Osteocyte (in vitro differentiated cells): ENCODE measurements at regions not wholly inside any gene's neighbourhood (a gene's known extent, or its start where the extent isn't known, plus 50 kb on each side); places are given as distances from the start of the nearest gene placed in this dataset.

Experiments used
- DNase-seq: peaks from one replicate; pipeline ENCODE4 v3.0.0; 2021; ENCODE audit warnings: mixed read lengths; ENCODE audit not compliant: unreplicated experiment; ENCODE audit errors: extremely low spot score
- H3K27ac Mint-ChIP-seq: one replicate; pipeline ENCODE4 v1.8.0; 2021; ENCODE audit warnings: mild to moderate bottlenecking, mixed read lengths; ENCODE audit not compliant: unreplicated experiment
- H3K27me3 Mint-ChIP-seq: one replicate; pipeline ENCODE4 v1.8.0; 2021; ENCODE audit warnings: mixed read lengths; ENCODE audit not compliant: unreplicated experiment
- H3K36me3 Mint-ChIP-seq: one replicate; pipeline ENCODE4 v1.8.0; 2021; ENCODE audit warnings: mixed read lengths; ENCODE audit not compliant: unreplicated experiment
- H3K4me1 Mint-ChIP-seq: one replicate; pipeline ENCODE4 v1.8.0; 2021; ENCODE audit warnings: mixed read lengths; ENCODE audit not compliant: unreplicated experiment
- H3K4me3 Mint-ChIP-seq: one replicate; pipeline ENCODE4 v1.8.0; 2021; ENCODE audit warnings: mild to moderate bottlenecking, moderate library complexity, mixed read lengths; ENCODE audit not compliant: unreplicated experiment
- H3K9me3 Mint-ChIP-seq: one replicate; pipeline ENCODE4 v1.8.0; 2021; ENCODE audit warnings: mixed read lengths; ENCODE audit not compliant: unreplicated experiment
- TF ChIP-seq, protein P1 (sequence below): fragments of 200-600 bp; sonication (generic); IDR thresholded peaks from 2 replicates; pipeline ENCODE4 v1.5.0; 2021; ENCODE audit warnings: antibody characterized with exemption, mild to moderate bottlenecking, moderate library complexity

DNA sequence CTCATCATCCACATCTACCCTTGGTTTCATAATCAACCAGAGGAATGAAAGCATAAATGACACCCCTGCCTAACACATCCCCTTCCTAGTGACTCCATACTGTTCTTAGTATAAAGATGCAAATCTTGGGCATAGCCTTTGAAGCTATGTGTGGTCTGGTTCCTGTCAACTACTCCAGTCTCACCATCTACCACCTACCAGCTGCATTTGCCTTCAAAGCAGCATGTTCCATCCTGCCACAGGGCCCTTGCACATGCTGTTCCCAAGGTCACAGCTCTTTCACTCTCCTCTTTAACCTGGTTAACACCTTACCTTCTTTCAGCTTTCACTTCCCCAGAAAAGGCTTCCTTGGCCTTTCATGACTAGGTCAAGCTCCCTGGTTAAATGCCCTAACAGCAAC, 62.3 kb upstream of the ARHGEF3 start:
- no peak for DNase-seq
- Mint-ChIP-seq H3K4me1 (peaks cover 5% of the 10 kb centered on the region), H3K9me3 (no peaks in the 10 kb centered on the region), H3K27me3 (peaks cover 8% of the 10 kb centered on the region), H3K36me3 (no peaks in the 10 kb centered on the region), H3K27ac (no peak overlapping the region), H3K4me3 (no peak overlapping the region)
- TF ChIP-seq, protein P1, sequence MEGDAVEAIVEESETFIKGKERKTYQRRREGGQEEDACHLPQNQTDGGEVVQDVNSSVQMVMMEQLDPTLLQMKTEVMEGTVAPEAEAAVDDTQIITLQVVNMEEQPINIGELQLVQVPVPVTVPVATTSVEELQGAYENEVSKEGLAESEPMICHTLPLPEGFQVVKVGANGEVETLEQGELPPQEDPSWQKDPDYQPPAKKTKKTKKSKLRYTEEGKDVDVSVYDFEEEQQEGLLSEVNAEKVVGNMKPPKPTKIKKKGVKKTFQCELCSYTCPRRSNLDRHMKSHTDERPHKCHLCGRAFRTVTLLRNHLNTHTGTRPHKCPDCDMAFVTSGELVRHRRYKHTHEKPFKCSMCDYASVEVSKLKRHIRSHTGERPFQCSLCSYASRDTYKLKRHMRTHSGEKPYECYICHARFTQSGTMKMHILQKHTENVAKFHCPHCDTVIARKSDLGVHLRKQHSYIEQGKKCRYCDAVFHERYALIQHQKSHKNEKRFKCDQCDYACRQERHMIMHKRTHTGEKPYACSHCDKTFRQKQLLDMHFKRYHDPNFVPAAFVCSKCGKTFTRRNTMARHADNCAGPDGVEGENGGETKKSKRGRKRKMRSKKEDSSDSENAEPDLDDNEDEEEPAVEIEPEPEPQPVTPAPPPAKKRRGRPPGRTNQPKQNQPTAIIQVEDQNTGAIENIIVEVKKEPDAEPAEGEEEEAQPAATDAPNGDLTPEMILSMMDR = no peak

DNA sequence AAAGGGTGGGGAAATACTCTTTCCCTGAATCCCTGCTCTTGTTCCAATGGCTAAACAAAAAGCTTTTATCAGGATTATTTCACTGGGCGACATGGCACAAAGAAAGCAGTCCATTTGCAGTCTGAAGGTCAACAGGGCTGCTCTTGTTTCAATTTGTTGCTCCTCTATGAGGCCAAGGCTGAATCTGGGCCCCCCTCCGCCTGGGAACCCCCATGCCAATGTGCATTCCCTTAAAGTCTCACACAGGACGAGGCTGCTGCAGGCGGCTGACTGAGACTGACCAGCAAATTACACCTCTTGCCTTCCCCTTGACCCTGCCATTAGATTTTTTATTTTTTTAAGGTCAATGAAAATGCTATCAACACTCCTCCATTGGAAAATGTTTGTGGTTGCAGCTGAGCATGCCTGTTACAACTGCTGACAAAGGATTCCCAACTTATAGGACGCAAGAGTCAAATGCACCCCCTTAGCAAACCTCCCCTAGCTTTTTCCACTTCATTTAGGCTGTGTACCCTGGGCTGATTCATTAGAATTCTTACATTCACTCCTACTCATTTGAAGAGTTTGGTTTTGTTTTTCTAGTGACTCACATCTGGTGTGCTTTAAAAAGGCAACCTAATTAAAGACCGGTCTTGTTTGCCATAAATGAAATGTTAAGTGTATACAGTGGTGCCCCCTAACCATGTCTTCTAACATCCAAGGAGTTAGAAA, 60.8 kb upstream of the ARHGEF3 start:
- no peak overlapping the region for H3K27ac Mint-ChIP-seq
- H3K4me3 Mint-ChIP-seq = no peak overlapping the region
- no peak for DNase-seq
- H3K9me3 Mint-ChIP-seq = no peaks in the 10 kb centered on the region
- TF ChIP-seq, protein P1 = no peak
- H3K27me3 Mint-ChIP-seq = peaks cover 3% of the 10 kb centered on the region
- no peaks in the 10 kb centered on the region for H3K36me3 Mint-ChIP-seq
- H3K4me1 Mint-ChIP-seq = peaks cover 5% of the 10 kb centered on the region

DNA sequence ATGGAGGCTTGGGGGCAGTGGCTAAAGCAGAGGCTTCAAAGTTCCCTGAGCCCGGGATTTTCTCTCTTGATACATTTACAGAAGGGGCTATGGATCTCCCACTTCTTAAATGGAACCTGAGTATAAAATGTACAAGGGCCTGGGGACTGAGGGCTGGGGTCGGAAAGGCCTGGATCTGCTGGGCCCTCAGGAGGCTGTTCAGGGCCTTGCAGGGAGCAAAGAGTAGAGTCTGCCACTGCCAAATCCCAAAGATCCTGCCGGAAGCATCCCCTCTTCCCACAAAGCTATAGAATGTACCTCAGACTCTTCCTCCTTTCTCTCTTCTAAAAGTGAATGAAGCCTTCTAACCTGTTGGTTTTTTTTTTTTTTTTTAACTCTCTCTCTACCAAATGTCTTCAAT, 59.8 kb upstream of the ARHGEF3 start:
- H3K9me3 Mint-ChIP-seq = no peaks in the 10 kb centered on the region
- peaks cover 5% of the 10 kb centered on the region for H3K4me1 Mint-ChIP-seq
- no peak overlapping the region for H3K27ac Mint-ChIP-seq
- DNase-seq = no peak
- H3K36me3 Mint-ChIP-seq = no peaks in the 10 kb centered on the region
- H3K4me3 Mint-ChIP-seq = no peak overlapping the region
- peaks cover 3% of the 10 kb centered on the region for H3K27me3 Mint-ChIP-seq
- TF ChIP-seq, protein P1 = no peak

DNA sequence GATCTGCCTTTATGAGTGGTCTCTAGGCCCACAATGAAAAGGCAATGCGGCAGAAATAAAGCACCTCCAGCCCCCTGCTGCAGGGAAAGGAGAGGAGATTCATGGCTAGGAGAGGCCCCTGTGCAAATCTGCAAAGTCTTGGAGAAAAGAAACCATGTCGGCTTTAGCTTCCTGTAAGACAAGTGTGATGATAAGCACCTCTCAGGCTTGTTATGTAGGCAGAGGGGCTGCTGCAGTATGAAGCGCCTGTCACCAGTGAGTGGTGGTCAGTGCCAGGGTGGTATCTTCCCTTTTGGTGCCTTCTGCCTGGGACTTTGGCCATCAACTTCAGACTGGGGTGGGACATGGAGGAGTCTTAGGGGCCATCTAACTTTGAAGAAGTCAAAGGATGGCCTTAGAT, 59.2 kb upstream of the ARHGEF3 start:
- Mint-ChIP-seq H3K9me3 (no peaks in the 10 kb centered on the region), H3K27ac (no peak overlapping the region), H3K27me3 (peaks cover 3% of the 10 kb centered on the region), H3K4me3 (no peak overlapping the region), H3K4me1 (peaks cover 5% of the 10 kb centered on the region), H3K36me3 (no peaks in the 10 kb centered on the region)
- TF ChIP-seq, protein P1 = no peak
- no peak for DNase-seq

DNA sequence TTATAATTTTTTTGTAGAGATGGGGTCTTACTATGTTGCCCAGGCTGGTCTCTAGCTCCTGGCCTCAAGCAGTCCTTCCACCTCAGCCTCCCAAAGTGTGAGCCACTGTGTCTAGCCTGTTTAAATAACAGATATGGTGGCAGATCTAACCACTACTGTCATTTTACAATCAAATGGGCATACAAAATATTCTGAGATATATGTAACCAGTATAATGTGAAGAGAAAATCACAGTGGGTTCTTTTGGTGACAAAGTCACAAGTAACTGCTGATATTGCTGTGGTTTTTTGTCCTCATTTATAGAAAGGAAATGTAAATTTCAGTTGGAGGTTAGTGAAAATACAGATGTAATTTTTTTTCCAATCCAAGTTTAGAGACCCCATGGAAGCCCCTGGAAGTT, 58.6 kb upstream of the ARHGEF3 start:
- no peak overlapping the region for H3K4me3 Mint-ChIP-seq
- H3K36me3 Mint-ChIP-seq = no peaks in the 10 kb centered on the region
- TF ChIP-seq, protein P1 = no peak
- H3K27ac Mint-ChIP-seq = no peak overlapping the region
- H3K27me3 Mint-ChIP-seq = peaks cover 3% of the 10 kb centered on the region
- DNase-seq = no peak
- peaks cover 5% of the 10 kb centered on the region for H3K4me1 Mint-ChIP-seq
- H3K9me3 Mint-ChIP-seq = no peaks in the 10 kb centered on the region
